ENCODE measurements at regions not wholly inside any gene's neighbourhood (a gene's known extent, or its start where the extent isn't known, plus 50 kb on each side); places are given as distances from the start of the nearest gene placed in this dataset.

DNA sequence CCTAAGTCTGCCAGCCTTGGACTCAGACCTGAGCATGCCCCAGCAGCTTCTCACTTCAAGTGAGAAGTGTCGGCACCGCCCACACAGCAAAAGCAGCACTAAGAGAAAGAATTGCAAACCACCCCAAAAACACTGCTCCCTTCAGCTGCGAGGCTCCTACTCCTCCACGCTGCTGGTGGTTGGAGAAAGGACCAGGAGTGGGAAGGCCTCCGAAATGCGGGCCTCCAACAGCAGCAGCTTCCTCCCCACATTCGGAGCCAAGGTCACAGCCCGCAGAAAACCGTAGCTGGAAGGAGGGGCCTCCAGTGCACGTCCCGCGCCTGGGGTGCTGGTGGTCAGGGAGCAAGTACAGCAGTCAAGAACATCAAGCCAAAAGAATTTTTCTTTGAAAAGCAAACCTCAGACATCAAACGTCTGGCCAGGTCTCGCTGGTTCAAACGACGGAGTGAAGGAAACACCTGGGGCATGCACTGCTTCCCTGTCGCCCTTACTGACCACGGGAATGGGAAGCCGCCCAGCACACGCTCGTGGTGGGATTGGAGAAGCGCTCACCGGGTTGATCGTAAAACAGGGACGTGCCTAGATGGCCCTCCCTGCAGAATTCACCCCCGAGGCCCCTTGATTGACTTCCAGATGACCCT, 185.6 kb upstream of the CST7 start:
- no peak for DNase-seq

DNA sequence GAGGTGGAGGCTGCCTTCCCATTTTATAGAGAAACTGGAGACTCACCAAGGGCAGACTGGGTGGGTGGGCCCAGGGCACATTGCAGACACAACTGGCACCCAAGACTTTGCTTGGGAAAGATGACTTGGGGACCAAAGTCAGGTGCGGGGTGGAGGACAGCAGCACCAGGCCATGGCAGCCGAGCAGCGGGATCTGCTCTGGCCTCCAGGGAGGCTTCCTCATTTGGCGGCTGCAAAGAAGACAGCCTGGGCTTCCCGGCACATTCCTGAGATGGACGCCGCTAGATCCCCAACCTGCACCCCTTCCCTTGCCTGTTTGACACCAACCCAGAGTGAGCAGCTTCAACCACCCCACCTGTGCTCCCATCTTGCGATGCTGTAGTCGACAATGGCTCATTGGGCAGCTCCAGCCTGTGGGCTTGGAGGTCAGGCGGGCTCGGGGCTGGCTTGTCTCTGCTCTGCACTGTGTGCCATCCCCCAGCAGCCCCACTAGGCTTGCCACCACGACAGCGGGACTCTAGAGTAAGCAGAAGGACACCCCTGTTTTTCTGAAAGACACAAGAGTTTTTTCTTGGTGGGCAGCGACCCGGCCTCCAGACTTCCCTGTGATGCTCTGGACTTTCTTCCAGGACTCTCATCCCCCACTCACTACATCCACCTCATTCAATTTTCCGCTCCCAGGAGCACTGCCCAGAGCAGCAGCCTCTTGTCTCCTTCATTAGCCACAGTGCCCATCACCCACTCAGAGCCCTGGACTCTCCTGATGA, 184.9 kb upstream of the CST7 start:
- no peak for DNase-seq

DNA sequence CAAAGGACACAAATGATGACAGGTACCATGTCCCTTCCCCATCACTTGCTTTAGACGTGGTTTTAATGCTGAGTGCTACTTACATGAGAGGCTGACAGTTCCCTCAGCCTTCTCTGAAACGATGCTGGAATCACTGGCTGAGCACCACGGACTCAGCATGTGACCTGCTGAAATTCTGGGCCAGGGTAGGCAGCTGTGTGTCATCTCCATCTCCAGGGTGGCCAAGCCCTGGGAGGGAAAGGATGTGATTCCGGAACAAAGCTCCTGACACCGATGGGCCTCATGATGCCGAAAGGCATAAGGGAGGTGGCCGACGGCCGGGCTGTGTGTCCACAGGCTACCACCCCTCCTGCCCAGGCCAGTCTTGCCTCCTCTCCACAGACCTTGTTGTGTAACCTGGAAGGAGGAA, 184.3 kb upstream of the CST7 start:
- DNase-seq: no peak

DNA sequence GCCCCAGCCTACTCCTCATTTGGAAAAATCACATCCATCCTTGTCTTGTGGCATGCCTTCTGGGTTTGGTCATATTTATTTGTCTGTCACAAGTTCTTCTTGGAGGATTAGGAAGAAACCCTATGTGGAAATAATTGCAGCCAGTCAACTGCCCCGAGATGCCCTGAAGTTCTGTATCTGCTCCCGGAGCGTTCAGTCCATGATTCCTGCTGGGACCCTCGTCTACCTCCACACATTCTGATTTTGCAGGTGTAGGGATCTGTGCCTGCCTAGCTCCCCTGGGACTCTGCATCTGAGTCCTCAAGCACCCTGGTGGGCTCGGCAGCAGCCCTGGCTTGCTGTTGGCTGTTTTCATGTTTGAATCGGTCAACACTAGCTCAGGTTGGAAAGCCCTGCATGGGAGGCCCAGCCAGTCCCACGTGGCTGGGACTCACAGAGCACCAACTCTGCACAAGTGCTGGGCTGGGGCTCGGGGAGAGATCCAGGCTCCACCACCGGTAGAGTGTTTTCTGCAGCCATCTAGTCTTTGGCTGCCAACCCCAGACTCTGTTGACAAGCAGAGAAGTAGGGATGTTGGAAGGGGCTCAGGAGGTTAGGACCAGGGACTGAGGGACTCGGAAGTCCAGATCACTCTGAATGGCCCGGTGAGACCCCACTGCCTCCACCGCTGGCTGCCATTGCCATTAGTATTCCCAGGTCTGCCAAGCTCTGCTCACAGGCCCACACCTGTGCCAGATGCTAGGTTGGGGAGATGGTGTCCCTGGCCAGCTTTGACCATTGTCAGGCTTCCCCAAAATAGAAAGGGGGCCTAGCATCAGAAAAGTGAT, 183.5 kb upstream of the CST7 start:
- DNase-seq: no peak

DNA sequence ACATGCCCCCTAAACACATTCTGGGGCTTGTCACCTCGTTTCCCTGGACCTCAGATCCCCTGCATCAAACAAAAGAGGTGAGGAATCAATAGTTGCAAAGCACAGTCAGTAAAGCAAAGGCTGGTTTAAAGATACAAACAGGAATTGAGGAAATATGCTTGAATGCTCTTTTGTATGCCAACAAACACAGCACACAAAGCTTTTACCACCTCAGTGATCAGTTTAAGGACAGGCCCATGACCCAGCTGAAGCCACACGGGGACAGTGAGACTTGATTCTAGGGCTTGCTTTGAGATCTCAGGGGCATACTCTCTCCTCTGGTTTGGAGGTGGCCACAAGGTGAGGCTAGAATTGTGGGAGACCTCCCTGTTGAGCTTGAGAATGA, 182.9 kb upstream of the CST7 start:
- no peak for DNase-seq

DNA sequence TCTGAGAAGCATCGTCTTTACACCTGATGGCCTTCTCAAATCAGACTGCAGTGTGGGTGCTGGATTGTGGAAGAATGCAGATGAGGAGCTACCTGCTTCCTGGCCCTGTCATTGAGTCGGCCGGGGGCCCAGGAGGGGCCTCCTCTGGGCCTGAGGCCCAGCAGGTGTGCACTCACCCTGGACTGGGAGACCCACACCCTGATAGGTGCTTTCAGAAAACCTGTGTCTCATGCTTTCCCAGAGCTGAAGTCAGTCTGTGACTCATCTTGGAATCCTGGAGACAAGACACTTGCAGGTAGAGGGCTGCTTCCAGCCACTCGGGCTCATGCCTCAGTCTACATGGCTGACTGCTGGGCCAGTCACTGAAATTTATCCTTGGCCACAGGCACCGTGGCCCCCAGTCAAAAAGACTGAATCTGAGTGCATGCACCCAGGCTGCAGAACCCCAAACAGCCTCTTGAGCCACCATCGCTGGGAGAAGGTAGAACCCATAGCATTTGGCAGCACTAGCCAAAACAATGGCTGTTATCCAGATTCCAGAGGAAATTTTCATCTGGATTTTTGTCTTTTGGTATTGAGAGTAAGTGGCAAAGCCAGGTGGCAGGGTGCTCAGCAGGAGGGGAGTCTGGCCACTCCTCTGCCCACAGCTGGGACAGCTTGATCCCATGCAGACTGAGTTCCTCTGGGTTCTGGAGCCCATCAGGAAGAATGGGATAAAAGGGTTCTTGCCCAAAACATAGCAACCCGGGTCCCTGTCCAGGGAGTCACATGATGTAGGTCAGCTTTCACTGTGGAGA, 182.0 kb upstream of the CST7 start:
- no peak for DNase-seq

DNA sequence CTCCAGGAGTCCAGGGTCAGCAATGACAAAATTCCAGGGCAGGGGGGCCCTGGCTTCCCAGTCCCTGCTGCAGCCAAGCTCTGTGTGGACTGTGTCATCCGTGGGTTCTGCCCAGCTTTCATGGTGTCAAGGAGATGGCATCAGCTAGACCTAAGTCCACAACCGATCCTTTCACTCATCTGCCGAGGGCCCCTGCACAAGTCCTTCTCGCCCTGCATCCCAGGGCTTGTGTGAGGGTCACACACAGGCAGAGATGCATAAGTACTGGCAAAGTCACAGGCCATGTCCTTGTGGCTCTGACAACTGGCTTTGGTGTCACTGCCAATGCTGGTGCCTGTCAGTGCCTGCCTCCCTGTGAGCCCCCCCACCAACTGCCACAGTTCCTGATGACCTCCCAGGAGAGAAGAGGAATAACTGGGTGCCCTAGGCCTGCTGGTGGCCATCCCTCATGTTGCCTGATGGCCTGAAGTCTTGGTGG, 181.4 kb upstream of the CST7 start:
- DNase-seq: no peak

DNA sequence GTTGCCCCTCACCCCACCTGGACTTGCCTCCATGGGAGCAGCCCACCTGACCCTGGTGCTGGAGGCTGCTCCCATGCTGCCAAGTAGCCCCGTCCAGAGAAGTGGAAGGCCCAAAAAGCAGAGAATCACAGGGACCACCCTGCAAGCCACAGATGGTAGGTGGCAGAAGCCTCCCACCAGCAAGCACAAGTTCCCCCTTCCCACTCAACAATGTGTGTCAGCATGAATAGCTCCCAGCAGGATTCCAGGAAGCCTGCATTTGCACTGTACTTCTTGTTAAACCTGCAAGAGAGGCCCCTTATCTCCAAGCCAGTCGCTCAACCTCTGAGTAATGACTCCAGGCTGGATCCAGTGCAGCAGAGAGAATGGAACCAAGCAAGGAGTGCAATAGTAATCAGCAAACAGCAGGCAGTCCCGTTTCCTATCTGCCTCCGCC, 180.8 kb upstream of the CST7 start:
- no peak for DNase-seq

DNA sequence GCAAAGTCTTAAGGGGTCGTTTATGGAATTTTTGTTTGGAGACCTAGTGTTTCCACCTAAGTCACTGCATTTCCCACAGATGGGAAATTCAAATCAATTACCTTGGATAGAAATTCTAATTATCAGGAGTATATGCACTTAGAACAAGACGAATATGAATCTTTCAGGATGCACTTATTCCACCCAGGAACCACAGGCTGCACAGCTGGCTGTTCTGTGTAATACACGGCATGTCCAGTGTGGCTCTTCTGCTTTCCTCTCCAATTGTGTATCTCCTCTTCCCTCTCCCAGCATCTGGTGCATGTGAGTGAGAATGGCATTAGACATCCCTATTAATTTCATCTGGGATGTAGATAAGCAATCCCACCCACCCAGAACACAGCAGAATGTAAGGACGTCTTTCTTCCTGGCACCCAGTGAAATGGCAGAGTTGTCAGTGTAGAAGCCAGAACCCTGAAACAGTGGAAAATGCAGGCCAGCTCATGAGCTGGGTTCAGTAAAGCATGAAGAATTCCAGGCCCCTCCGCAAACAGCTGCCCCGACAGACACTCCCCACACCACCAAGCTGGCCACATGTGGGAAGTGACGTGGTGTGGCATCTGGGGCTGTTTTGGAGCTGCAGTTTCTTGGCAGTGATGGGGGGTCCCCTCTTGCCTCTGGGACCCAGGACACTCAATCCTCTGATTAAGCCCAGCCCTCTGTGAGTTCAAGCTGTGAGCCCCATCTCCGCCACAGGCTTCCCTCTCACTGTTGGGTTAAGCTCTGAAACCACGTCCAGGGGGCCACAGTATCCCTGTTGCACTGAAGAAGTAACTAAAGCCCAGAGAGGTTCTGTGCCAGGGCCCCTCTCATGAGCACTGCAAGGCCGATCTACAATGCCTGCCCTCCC, 180.1 kb upstream of the CST7 start:
- DNase-seq: no peak

DNA sequence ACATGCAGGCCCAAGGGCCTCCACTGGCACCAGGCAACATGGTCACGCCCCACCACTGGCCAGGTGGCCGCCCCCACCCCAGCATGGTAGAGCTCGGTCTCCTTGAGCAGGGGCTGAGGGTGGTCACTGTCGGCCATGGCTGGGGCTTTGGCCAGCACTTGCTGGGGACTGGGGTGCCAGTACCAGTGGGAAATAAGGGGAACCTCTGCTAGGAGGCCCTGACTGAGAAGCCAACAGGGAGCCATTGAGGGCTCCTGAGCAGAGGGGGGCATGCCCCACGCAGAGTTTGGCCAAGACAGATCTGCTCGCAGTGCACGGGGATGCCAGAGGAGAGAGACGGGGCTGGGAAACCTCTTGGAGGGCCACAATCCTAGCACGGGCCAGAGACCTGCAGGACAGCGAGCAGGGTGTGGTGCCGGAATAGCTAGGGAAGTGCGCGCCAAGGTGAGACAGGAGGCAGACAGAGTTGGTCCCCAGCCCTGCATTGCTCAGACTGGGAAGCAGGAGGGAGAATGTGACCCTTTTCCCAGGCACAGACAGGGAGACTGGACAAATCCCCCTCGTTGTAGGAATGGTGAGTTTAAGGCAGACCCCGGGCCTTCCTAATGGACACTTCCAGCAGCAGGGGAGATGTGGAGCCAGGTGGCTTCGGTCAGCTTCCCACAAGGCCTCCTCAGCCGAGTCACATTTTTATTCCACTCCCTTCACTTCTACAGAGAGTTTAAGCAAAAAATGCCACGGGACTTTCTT, 179.0 kb upstream of the CST7 start:
- DNase-seq: no peak

DNA sequence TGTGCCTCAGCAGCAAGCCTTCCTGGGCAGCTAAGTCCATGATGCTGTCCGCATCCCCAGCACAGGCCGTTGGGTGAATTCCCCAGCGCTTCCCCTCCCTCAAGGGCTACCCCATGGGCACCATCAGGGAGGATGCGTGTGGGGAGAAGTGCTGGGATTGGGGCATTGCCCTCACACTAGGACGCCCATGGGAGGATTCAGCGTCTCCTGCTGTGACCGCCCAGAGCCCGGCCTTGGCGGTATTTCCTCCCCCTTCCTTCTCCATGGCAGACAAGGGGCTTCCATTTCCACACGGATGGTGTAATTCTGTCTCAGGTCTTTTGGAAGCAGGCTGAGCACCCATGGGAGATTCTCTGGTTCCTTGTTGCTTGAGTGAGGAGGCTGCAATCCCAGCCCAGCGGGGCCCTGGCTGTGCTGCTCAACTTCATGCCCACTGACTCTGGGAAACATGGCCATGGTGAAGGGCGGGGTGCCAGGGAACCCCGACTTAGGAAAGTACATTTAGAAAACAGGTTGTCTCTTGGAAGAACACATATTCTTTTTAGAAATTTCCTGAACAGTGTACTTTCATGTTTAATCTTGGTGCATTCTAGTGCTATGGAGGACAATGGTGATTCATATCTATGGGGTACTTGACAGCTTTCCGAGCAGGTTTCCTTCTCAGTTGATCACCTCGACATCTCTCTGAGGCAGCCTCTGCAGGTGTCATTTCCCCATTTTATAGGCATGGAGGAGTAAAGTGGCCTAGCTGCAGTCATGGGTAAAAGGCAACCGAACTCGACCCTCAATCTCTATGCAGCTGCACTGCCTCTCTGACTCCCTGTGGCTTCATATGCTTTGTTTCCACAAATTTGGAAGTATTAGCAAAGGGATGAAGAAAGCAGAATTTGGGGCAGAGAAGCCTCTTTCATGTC, 178.2 kb upstream of the CST7 start:
- DNase-seq: no peak

DNA sequence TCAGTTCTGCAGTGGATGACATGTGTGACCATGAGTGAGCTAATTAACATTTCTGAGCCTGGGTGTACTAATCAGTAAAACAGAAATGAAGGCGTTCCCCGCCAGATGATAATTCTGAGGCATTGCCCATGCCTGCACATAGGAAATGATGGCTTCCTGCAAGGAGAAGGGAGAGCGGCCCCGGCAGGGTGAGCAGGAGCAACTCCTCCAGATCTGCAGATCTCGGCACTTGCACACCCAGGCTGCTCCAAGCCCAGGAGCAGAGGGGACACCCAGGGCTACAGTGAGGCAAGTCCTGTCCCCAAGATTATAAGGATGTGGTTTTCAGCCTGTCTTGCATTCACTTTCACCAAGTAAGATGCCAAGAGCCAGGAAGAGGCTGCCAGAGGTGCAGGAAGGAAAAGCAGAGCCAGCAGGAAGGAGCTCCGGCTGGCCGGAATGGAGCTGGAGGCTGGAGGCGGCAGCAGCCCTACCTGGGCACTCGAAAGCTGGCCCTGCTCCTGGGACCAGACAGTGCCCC, 177.5 kb upstream of the CST7 start:
- DNase-seq: no peak

DNA sequence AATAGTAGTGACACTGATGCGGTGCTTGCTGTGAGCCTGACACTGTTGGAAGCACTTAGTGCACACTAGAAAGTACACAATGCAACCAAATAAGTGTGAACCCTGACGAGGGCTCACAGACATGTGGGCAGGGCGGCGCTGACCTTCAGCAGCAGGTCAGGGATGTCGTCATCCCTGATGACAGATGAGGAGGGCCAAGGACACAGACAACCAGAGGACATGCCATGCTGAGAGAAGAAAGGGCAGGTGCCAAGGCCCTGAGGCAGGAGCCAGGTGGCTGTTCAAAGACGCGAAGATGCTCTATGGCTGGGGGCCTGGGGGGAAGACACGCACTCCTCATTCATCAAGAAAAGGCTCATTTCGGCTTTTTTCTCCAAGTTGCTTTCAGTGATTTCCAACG, 176.4 kb upstream of the CST7 start:
- DNase-seq: no peak

DNA sequence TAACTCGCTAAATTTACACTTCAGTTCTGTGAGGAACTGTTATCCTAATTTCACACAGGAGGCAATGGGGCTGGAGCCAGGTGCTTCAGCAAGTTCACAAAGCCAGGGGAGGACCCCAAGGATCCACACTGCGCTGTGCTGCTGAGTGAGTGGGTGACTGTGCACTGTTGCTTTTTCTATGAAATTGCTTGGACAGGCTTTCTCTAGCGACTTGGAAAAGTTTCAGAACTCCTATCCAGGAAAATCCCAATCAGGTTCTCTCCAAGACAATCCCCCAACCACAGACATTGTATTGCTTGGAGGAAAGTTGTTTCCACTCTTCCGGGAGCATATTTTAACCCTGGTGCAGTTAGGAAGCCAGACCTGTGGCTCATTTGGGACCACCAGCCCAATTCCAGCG, 175.9 kb upstream of the CST7 start:
- DNase-seq: no peak

DNA sequence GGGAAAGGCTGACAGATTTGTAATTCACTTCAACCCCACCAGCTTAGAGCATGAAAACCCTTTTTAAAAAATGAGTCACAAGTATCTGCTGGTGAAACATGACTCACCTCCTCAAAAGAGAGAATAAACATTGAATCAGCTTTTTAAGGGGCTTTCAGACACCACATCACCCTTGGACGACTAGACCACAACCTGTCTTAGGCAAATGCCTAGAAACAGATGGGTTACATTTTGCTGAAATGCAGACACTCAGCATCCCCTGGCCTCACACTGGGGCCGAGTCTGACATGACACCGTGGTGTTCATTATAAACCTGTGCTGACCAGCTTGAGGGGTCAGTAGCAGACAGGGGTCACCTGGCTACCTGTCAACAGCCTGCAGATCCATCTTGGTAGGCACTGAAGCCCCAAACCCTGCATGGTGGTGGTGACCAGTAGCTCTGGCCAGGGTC, 175.3 kb upstream of the CST7 start:
- DNase-seq: no peak

DNA sequence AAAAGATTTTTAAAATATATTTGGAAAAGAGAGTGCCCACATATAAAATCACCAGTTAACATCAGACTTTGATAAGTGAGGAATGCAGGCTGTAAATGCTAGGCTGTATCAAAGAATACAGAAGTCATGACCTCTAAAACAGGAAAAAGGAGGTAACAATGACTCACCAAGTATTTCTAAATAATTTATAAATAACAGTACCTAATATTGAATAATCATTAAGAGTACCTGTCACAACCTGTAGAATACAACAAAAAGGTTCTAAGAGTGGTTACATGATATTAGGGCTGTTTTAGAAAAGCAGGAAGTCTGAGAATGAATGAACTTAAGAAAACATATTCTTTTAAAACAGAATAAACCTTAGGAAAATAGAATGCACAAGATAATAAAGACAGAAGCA, 173.1 kb upstream of the CST7 start:
- no peak for DNase-seq

DNA sequence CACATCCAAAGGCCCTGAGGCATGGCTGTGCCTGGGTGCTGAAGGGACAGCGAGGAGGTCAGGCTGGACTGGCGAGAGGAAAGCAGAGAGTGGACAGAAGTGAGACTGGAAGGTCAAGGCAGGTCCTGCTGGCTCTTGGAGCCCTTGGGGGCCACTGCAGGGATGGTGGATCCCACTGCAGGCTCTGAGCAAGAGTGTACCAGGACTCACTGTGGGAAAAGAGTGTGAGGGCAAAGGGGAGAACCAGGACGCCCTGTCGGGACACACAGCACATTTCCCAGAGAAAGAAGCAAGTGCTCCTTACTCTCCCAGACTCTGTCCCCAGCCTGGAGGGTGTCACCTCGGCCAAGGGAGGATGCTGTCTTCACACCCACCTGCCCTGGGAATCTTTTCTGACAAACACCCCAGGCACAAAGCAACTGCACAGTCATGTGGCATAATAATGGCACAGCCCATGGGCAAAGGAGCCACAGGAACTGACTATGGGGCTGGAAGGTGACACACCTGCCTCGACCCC, 172.3 kb upstream of the CST7 start:
- no peak for DNase-seq

DNA sequence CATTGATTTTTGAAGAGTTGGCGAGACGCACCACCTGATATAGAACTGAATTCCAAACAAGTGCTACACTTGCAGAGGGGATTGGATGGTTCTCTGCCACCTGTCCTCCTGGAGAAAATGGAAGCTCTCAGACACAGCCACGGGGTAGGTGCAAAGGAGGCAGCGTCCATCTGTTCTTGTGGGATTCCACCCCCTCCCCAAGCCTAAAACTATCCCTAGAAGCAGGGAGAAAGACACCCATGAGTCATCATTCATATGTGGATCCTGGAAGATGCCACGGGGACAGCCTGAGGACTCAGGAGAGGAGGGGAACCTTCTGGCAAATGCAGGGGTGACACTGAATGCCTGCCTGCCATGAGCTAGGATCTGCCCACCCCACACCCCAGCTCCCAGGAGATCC, 171.3 kb upstream of the CST7 start:
- no peak for DNase-seq

DNA sequence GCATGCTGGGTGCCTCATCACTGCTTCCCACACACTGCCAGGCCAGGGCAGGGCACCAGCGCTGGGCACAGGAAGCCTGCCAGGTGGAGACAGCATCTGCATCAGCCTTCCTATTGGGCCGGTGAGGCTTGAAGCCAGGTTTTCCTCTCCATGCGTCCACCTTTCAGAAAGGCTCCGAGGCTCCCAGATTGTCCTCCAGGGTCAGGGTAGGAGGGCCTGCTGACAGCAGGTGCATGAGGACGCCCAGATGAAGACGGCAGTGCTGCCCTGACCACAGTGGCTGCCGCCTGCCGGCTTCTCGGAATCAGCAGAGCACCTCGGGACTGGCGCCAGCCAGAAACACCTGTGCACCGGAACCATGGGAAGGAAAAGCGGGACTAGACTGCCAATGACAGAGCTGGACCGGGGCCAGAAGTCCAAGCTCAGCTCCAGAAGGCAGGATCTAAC, 170.5 kb upstream of the CST7 start:
- DNase-seq: peak; percentile 58
